Coronary artery (tissue), 2 donors: ENCODE measurements at regions not wholly inside any gene's neighbourhood (a gene's known extent, or its start where the extent isn't known, plus 50 kb on each side); places are given as distances from the start of the nearest gene placed in this dataset.

ENCODE experiments used
- DNase-seq: peaks from one replicate; pipeline ENCODE4 v3.0.0-alpha.2; 2017; ENCODE audit warnings: low spot score
- H3K27ac ChIP-seq, 2 donors: fragments of 200-600 bp; sonication (generic); one replicate each; pipeline ENCODE4 v1.5.1; 2016 to 2019
- H3K4me3 ChIP-seq: fragments of 200-600 bp; sonication (generic); 2 replicates; pipeline ENCODE4 v1.5.1; 2016; ENCODE audit warnings: mild to moderate bottlenecking, moderate library complexity
- CTCF ChIP-seq: fragments of 200-600 bp; sonication (generic); IDR thresholded peaks from one replicate; pipeline ENCODE4 v1.5.1; 2019; ENCODE audit warnings: antibody characterized with exemption

GRCh38 chr4:125498981-125499380 is 184.2 kb downstream of the FAT4 start:
- no peak for TF ChIP-seq CTCF
- no peak for DNase-seq
- H3K27ac ChIP-seq = no peak overlapping the region
- no peak overlapping the region for H3K4me3 ChIP-seq

DNA sequence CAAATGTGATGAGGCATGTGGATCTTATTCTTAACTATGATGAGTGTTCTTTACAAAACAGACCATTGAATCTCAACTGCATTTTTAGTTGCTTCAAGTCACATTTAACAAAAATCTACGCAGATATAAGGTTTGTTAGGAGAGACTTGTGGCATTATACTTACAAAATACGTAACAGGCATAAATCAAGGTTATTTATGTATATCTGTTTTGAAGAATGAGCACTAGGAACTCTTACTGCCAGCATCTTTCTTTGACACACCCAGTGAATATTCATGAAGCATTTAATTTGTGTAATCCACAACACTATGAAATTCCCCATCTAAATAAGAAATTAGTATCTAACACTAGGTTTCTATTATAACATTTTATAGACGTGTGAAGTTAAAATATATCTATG is 186.3 kb downstream of the FAT4 start:
- DNase-seq = no peak
- Histone ChIP-seq H3K27ac (no peak overlapping the region), H3K4me3 (no peak overlapping the region)
- TF ChIP-seq CTCF = no peak

GRCh38 chr4:125501568-125501967 is 186.8 kb downstream of the FAT4 start:
- Histone ChIP-seq H3K4me3 (no peak overlapping the region), H3K27ac (no peak overlapping the region)
- no peak for DNase-seq
- no peak for TF ChIP-seq CTCF

GRCh38 chr4:125505621-125506020 is 190.9 kb downstream of the FAT4 start:
- H3K4me3 ChIP-seq = no peak overlapping the region
- no peak for TF ChIP-seq CTCF
- no peak for DNase-seq
- H3K27ac ChIP-seq = no peak overlapping the region

DNA sequence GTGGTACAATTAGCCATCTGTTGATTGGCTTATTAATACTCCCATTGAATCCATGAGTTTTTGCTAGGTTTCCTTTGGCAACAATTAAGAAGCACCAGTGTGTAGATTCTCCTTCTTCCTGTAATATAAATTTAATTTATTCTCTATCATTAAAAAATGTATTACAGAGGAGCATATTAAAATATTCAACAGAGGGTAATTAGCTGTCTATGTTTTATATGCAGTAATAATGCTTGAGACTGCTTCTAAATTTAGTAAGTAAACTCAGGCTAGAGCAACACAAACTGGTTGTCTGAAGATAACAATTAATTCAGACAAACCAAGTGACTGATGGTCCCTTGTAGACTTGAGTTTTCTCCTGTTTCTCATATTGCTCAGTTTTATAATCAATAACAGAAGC is 192.4 kb downstream of the FAT4 start:
- Histone ChIP-seq H3K4me3 (no peak overlapping the region), H3K27ac (no peak overlapping the region)
- TF ChIP-seq CTCF = no peak
- no peak for DNase-seq

DNA sequence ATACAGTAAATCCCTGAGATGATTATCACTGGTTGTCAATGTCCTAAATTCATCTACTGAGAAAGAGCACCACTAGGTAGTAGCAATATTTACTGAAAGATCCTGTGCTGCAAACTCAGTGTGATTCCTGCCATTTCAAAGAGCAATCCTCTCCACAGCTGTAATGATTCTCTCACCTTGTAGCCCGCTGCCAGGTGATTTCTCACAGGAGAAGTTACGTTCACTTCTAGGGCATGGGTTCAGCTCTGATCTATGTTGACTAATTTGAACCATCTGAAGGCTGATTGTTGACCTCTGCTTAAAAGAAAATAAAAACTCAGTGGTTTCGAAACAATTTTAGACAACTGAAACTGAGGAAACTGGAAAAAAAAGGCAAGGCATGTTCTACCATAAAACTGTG is 197.0 kb downstream of the FAT4 start:
- Histone ChIP-seq H3K4me3 (no peak overlapping the region), H3K27ac (no peak overlapping the region)
- DNase-seq = no peak
- no peak for TF ChIP-seq CTCF

GRCh38 chr4:125515016-125515415 is 200.3 kb downstream of the FAT4 start:
- TF ChIP-seq CTCF = no peak
- H3K4me3 ChIP-seq = no peak overlapping the region
- no peak overlapping the region for H3K27ac ChIP-seq
- DNase-seq = no peak
